H9 (cell line): ENCODE measurements at regions not wholly inside any gene's neighbourhood (a gene's known extent, or its start where the extent isn't known, plus 50 kb on each side); places are given as distances from the start of the nearest gene placed in this dataset.

ENCODE experiments used
- DNase-seq: peaks from one replicate; pipeline ENCODE4 v3.0.0-alpha.2; 2017
- H2AFZ ChIP-seq: one replicate; pipeline ENCODE4 v1.6.1; 2013; ENCODE audit warnings: mild to moderate bottlenecking, low read length, control low read depth, moderate library complexity
- H2AK5ac ChIP-seq: 2 replicates; pipeline ENCODE4 v1.6.1; 2013; ENCODE audit warnings: low read length, control low read depth, mixed read lengths; ENCODE audit not compliant: insufficient read length
- H2BK120ac ChIP-seq: one replicate; pipeline ENCODE4 v1.6.1; 2013; ENCODE audit warnings: low read depth, mild to moderate bottlenecking, low read length, control low read depth, inconsistent platforms; ENCODE audit not compliant: poor library complexity, severe bottlenecking
- H2BK12ac ChIP-seq: 2 replicates; pipeline ENCODE4 v1.6.1; 2013; ENCODE audit warnings: low read length, control low read depth, mixed read lengths, low read depth; ENCODE audit not compliant: insufficient read length
- H2BK15ac ChIP-seq: 2 replicates; pipeline ENCODE4 v1.6.1; 2013; ENCODE audit warnings: low read depth, low read length, control low read depth
- H2BK20ac ChIP-seq: one replicate; pipeline ENCODE4 v1.6.1; 2013; ENCODE audit warnings: low read depth, mild to moderate bottlenecking, low read length, control low read depth, inconsistent platforms; ENCODE audit not compliant: poor library complexity, severe bottlenecking
- H2BK5ac ChIP-seq: 2 replicates; pipeline ENCODE4 v1.6.1; 2013; ENCODE audit warnings: low read length, control low read depth, mixed read lengths; ENCODE audit not compliant: insufficient read length
- H3K14ac ChIP-seq: 2 replicates; pipeline ENCODE4 v1.6.1; 2013; ENCODE audit warnings: low read length, control low read depth; ENCODE audit not compliant: insufficient read depth
- H3K18ac ChIP-seq: 2 replicates; pipeline ENCODE4 v1.6.1; 2013; ENCODE audit warnings: low read depth, mild to moderate bottlenecking, mixed read lengths, low read length, control low read depth; ENCODE audit not compliant: insufficient read length
- H3K23ac ChIP-seq: 2 replicates; pipeline ENCODE4 v1.6.1; 2013; ENCODE audit warnings: low read length, control low read depth, mixed read lengths, low read depth; ENCODE audit not compliant: insufficient read length
- H3K23me2 ChIP-seq: 2 replicates; pipeline ENCODE4 v1.6.1; 2013; ENCODE audit warnings: low read depth, mild to moderate bottlenecking, mixed read lengths, low read length, control low read depth; ENCODE audit not compliant: insufficient read length, poor library complexity, severe bottlenecking
- H3K27ac ChIP-seq: 2 replicates; pipeline ENCODE4 v1.5.1; 2013; ENCODE audit warnings: low read length, control low read depth, mixed read lengths, low read depth; ENCODE audit not compliant: insufficient read length
- H3K27me3 ChIP-seq: 2 replicates; pipeline ENCODE4 v1.6.1; 2013; ENCODE audit warnings: low read length, control low read depth, inconsistent platforms; ENCODE audit not compliant: insufficient read depth
- H3K4ac ChIP-seq: 2 replicates; pipeline ENCODE4 v1.6.1; 2013; ENCODE audit warnings: low read depth, mild to moderate bottlenecking, control low read depth, inconsistent platforms, low read length, moderate library complexity
- H3K4me1 ChIP-seq: 2 replicates; pipeline ENCODE4 v1.6.1; 2013; ENCODE audit warnings: low read length, control low read depth, inconsistent platforms; ENCODE audit not compliant: insufficient read depth
- H3K4me2 ChIP-seq: 2 replicates; pipeline ENCODE4 v1.6.1; 2013; ENCODE audit warnings: low read length, control low read depth, mixed read lengths; ENCODE audit not compliant: insufficient read length, insufficient read depth
- H3K56ac ChIP-seq: 2 replicates; pipeline ENCODE4 v1.6.1; 2013; ENCODE audit warnings: low read depth, mild to moderate bottlenecking, mixed read lengths, low read length, control low read depth; ENCODE audit not compliant: insufficient read length
- H3K79me1 ChIP-seq: 2 replicates; pipeline ENCODE4 v1.6.1; 2013; ENCODE audit warnings: low read depth, mild to moderate bottlenecking, moderate library complexity, low read length, control low read depth, inconsistent platforms; ENCODE audit not compliant: insufficient read depth, poor library complexity, severe bottlenecking
- H3K79me2 ChIP-seq: 2 replicates; pipeline ENCODE4 v1.6.1; 2013; ENCODE audit warnings: low read length, control low read depth, inconsistent platforms; ENCODE audit not compliant: insufficient read depth
- H3K9ac ChIP-seq: 2 replicates; pipeline ENCODE4 v1.6.1; 2013; ENCODE audit warnings: low read length, control low read depth, mixed read lengths; ENCODE audit not compliant: insufficient read length; ENCODE audit errors: extremely low read depth
- H3K9me3 ChIP-seq: one replicate; pipeline ENCODE4 v1.6.1; 2013; ENCODE audit warnings: low read depth, low read length, inconsistent platforms; ENCODE audit not compliant: control insufficient read depth
- H3T11ph ChIP-seq: one replicate; pipeline ENCODE4 v1.6.1; 2013; ENCODE audit warnings: mild to moderate bottlenecking, low read length, control low read depth, inconsistent platforms
- H4K20me1 ChIP-seq: one replicate; pipeline ENCODE4 v1.6.1; 2013; ENCODE audit not compliant: control insufficient read depth, insufficient read length, insufficient read depth
- H4K5ac ChIP-seq: 2 replicates; pipeline ENCODE4 v1.6.1; 2013; ENCODE audit warnings: low read depth, mild to moderate bottlenecking, mixed read lengths, low read length, control low read depth; ENCODE audit not compliant: insufficient read length
- H4K8ac ChIP-seq: replicated peaks from 2 replicates; pipeline ENCODE4 v1.6.1; 2013; ENCODE audit warnings: low read length, control low read depth, mixed read lengths, low read depth; ENCODE audit not compliant: insufficient read length
- H4K91ac ChIP-seq: 2 replicates; pipeline ENCODE4 v1.6.1; 2013; ENCODE audit warnings: low read depth, mild to moderate bottlenecking, moderate library complexity, mixed read lengths, low read length, control low read depth; ENCODE audit not compliant: insufficient read length
- H3K27ac Mint-ChIP-seq, 3 experiments: 2 replicates in 2 of 3; 3 replicates in 1 of 3; pipeline ENCODE4 v1.8.0; 2020 to 2021; ENCODE audit warnings: mixed read lengths in 3 of 3, mild to moderate bottlenecking in 1 of 3, moderate library complexity in 1 of 3
- H3K27me3 Mint-ChIP-seq: 2 replicates; pipeline ENCODE4 v1.8.0; 2021; ENCODE audit warnings: low read depth, mild to moderate bottlenecking, moderate library complexity, mixed read lengths
- H3K36me3 Mint-ChIP-seq, 3 experiments: 2 replicates in 2 of 3; 3 replicates in 1 of 3; pipeline ENCODE4 v1.8.0; 2020 to 2021; ENCODE audit warnings: low read depth in 3 of 3, mixed read lengths in 3 of 3; ENCODE audit not compliant: insufficient read depth in 1 of 3
- H3K4me1 Mint-ChIP-seq, 2 experiments: 2 replicates each; pipeline ENCODE4 v1.8.0; 2020; ENCODE audit warnings: mixed read lengths in 2 of 2
- H3K4me3 Mint-ChIP-seq, 2 experiments: 2 replicates in 1 of 2; 3 replicates in 1 of 2; pipeline ENCODE4 v1.8.0; 2020 to 2021; ENCODE audit warnings: mild to moderate bottlenecking in 2 of 2, mixed read lengths in 2 of 2, moderate library complexity in 1 of 2
- H3K9me3 Mint-ChIP-seq, 2 experiments: 2 replicates in 1 of 2; 3 replicates in 1 of 2; pipeline ENCODE4 v1.8.0; 2020; ENCODE audit warnings: mild to moderate bottlenecking in 2 of 2, mixed read lengths in 2 of 2, moderate library complexity in 1 of 2
- WGBS: extraction: QIAGEN DNeasy Blood & Tissue Kit; methylation state at CpG from one replicate; pipeline ENCODE4 v1.1.7; 2013; ENCODE audit warnings: missing lambda C conversion rate, low lambda C conversion rate, mixed read lengths; ENCODE audit not compliant: insufficient read length; ENCODE audit errors: extremely low coverage; 5-methylcytosine and 5-hydroxymethylcytosine counted together
- TF ChIP-seq, protein P1 (sequence below): fragments of 200-600 bp; sonication (generic); conservative IDR thresholded peaks from 3 replicates; pipeline ENCODE4 v1.8.0; 2021; ENCODE audit warnings: antibody characterized with exemption, mild to moderate bottlenecking

- H3T11ph ChIP-seq, result no peak overlapping the region
- no peak for DNase-seq
- no peak overlapping the region for H3K14ac ChIP-seq
- no peak overlapping the region for H3K4me2 ChIP-seq
- H3K9me3 ChIP-seq, result no peaks in the 10 kb centered on the region
- no peak overlapping the region for H3K18ac ChIP-seq
- H4K5ac ChIP-seq, result no peak overlapping the region
- H3K79me2 ChIP-seq, result no peaks in the 10 kb centered on the region
- no peaks in the 10 kb centered on the region for H4K20me1 ChIP-seq
- H3K56ac ChIP-seq, result no peak overlapping the region
- H4K91ac ChIP-seq, result no peak overlapping the region
- H2BK5ac ChIP-seq, result no peak overlapping the region
- no peak overlapping the region for H2AFZ ChIP-seq
- H3K9me3 Mint-ChIP-seq, result peaks cover 21 to 24% of the 10 kb centered on the region in 2 experiments
- no peaks in the 10 kb centered on the region for H3K27me3 ChIP-seq
- WGBS, result no CpG with 5 or more reads among the region's 1 CpG
- peaks cover 0 to 17% (median 6%) of the 10 kb centered on the region in 3 experiments; a peak in 5 of 7 replicates for H3K36me3 Mint-ChIP-seq
- no peak overlapping the region for H2BK20ac ChIP-seq
- H3K79me1 ChIP-seq, result no peaks in the 10 kb centered on the region
- no peaks in the 10 kb centered on the region for H3K23me2 ChIP-seq
- H3K4me1 ChIP-seq, result no peaks in the 10 kb centered on the region
- H3K27me3 Mint-ChIP-seq, result peaks cover 4% of the 10 kb centered on the region
- H3K4me1 Mint-ChIP-seq, result peaks cover 10 to 15% of the 10 kb centered on the region in 2 experiments
- H2BK12ac ChIP-seq, result no peak overlapping the region
- no peak overlapping the region for H2BK120ac ChIP-seq
- H3K9ac ChIP-seq, result no peak overlapping the region
- H4K8ac ChIP-seq, result no peak overlapping the region
- no peak overlapping the region for H3K23ac ChIP-seq
- H3K4ac ChIP-seq, result no peak overlapping the region
- TF ChIP-seq, protein P1, sequence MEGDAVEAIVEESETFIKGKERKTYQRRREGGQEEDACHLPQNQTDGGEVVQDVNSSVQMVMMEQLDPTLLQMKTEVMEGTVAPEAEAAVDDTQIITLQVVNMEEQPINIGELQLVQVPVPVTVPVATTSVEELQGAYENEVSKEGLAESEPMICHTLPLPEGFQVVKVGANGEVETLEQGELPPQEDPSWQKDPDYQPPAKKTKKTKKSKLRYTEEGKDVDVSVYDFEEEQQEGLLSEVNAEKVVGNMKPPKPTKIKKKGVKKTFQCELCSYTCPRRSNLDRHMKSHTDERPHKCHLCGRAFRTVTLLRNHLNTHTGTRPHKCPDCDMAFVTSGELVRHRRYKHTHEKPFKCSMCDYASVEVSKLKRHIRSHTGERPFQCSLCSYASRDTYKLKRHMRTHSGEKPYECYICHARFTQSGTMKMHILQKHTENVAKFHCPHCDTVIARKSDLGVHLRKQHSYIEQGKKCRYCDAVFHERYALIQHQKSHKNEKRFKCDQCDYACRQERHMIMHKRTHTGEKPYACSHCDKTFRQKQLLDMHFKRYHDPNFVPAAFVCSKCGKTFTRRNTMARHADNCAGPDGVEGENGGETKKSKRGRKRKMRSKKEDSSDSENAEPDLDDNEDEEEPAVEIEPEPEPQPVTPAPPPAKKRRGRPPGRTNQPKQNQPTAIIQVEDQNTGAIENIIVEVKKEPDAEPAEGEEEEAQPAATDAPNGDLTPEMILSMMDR, result no peak
- H2AK5ac ChIP-seq, result no peak overlapping the region
- H3K27ac ChIP-seq, result no peak overlapping the region
- H3K4me3 Mint-ChIP-seq, result no peak overlapping the region
- H3K27ac Mint-ChIP-seq, result no peak overlapping the region
- no peak overlapping the region for H2BK15ac ChIP-seq
Observed at GRCh38 chr1:229817936-229818335, 191.9 kb downstream of the URB2 start.
